IPS DF 6.9 (cell line): ENCODE measurements at regions not wholly inside any gene's neighbourhood (a gene's known extent, or its start where the extent isn't known, plus 50 kb on each side); places are given as distances from the start of the nearest gene placed in this dataset.

Experiments
- DNase-seq: peaks from one replicate; pipeline ENCODE4 v3.0.0-alpha.2; 2013; ENCODE audit warnings: low read depth, low spot score
- H3K27ac ChIP-seq: one replicate; pipeline ENCODE4 v1.5.1; 2013; ENCODE audit warnings: low read length, control low read depth
- H3K27me3 ChIP-seq: 2 replicates; pipeline ENCODE4 v1.6.1; 2013; ENCODE audit warnings: mild to moderate bottlenecking, low read length; ENCODE audit not compliant: control insufficient read depth, insufficient read depth
- H3K36me3 ChIP-seq: 2 replicates; pipeline ENCODE4 v1.6.1; 2013; ENCODE audit warnings: low read length; ENCODE audit not compliant: control insufficient read depth, insufficient read depth
- H3K4me1 ChIP-seq: 2 replicates; pipeline ENCODE4 v1.6.1; 2013; ENCODE audit warnings: low read length; ENCODE audit not compliant: control insufficient read depth, insufficient read depth
- H3K4me3 ChIP-seq: 2 replicates; pipeline ENCODE4 v1.5.1; 2013; ENCODE audit warnings: mild to moderate bottlenecking, low read length
- H3K9me3 ChIP-seq: 2 replicates; pipeline ENCODE4 v1.6.1; 2013; ENCODE audit warnings: low read length, inconsistent platforms; ENCODE audit not compliant: control insufficient read depth, insufficient read depth
- WGBS: extraction: QIAGEN DNeasy Blood & Tissue Kit; methylation state at CpG from one replicate; pipeline ENCODE4 v1.1.7; 2013; ENCODE audit warnings: mixed read lengths, missing lambda C conversion rate; ENCODE audit not compliant: insufficient read length, insufficient coverage; 5-methylcytosine and 5-hydroxymethylcytosine counted together

- H3K9me3 ChIP-seq: no peaks in the 10 kb centered on the region
- peaks cover 10% of the 10 kb centered on the region; the same call in 1 of the 2 replicates for H3K27me3 ChIP-seq
- no CpG with 5 or more reads among the region's 3 CpGs for WGBS
- peaks cover 4% of the 10 kb centered on the region for H3K4me1 ChIP-seq
- H3K27ac ChIP-seq: no peak overlapping the region
- no peak for DNase-seq
- H3K4me3 ChIP-seq: no peak overlapping the region
- no peaks in the 10 kb centered on the region for H3K36me3 ChIP-seq
Measured at GRCh38 chr12:88957358-88957757, 377.1 kb upstream of the KITLG start.

GRCh38 chr12:88955531-88955930, 375.3 kb upstream of the KITLG start:
- Histone ChIP-seq H3K9me3 (no peaks in the 10 kb centered on the region), H3K27ac (no peak overlapping the region), H3K27me3 (peaks cover 10% of the 10 kb centered on the region; the same call in 1 of the 2 replicates), H3K4me3 (no peak overlapping the region), H3K4me1 (peaks cover 4% of the 10 kb centered on the region), H3K36me3 (no peaks in the 10 kb centered on the region)
- no peak for DNase-seq
- no CpG with 5 or more reads among the region's 5 CpGs for WGBS

GRCh38 chr12:88953029-88953586, 372.8 kb upstream of the KITLG start:
- Histone ChIP-seq H3K4me1 (peaks cover 2% of the 10 kb centered on the region; the same call in 1 of the 2 replicates), H3K36me3 (no peaks in the 10 kb centered on the region), H3K27ac (no peak overlapping the region), H3K27me3 (peaks cover 10% of the 10 kb centered on the region; the same call in 1 of the 2 replicates), H3K9me3 (no peaks in the 10 kb centered on the region), H3K4me3 (no peak overlapping the region)
- no CpG with 5 or more reads among the region's 9 CpGs for WGBS
- no peak for DNase-seq

GRCh38 chr12:88952562-88952942, 372.3 kb upstream of the KITLG start:
- Histone ChIP-seq H3K36me3 (no peaks in the 10 kb centered on the region), H3K27ac (no peak overlapping the region), H3K27me3 (peaks cover 10% of the 10 kb centered on the region; the same call in 1 of the 2 replicates), H3K4me3 (no peak overlapping the region), H3K9me3 (no peaks in the 10 kb centered on the region), H3K4me1 (0 out of 2 replicates have a peak, but pooled peaks cover 2% of the 10 kb centered on the region)
- DNase-seq: no peak
- WGBS: no CpG with 5 or more reads among the region's 1 CpG

DNA sequence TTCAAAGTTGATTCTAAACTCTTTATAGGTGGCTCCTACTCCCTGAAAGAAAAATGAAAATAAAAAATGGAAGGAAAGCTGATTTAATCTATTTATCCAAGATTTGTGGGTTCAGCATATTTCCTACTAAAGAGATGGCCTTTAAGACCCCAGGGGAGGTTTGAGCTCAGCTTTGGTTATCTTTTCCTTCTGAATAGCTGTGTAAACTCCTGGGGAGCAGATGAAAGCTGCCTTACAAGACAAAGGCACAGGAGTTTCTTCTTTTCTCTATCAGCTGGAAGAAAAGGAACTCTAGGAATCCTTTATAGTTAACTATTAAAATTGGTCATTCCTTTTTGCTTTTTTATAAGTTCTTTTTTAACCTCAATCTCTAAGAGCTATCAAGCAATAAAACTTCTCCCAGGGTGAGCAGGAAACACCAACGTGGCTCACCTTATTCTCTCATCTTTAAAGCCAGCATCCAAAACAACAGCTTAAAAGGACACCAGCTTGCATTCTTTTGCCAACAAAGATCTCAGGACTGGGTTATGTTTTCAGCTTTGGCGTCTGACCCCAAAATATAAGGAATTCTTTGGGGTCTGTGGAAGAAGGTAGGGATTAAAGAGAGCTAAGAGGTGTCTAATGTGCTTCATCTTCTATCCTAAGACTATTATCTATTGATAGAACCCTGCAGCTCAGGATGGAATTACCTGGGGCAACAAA, 371.7 kb upstream of the KITLG start:
- no CpG with 5 or more reads among the region's 2 CpGs for WGBS
- Histone ChIP-seq H3K36me3 (no peaks in the 10 kb centered on the region), H3K27ac (no peak overlapping the region), H3K4me1 (no peaks in the 10 kb centered on the region), H3K4me3 (no peak overlapping the region), H3K27me3 (peaks cover 10% of the 10 kb centered on the region; the same call in 1 of the 2 replicates), H3K9me3 (no peaks in the 10 kb centered on the region)
- no peak for DNase-seq

GRCh38 chr12:88951177-88951576, 370.9 kb upstream of the KITLG start:
- no peak overlapping the region for H3K4me3 ChIP-seq
- no CpG with 5 or more reads among the region's 2 CpGs for WGBS
- no peak overlapping the region for H3K27ac ChIP-seq
- H3K9me3 ChIP-seq: no peaks in the 10 kb centered on the region
- no peak for DNase-seq
- peaks cover 10% of the 10 kb centered on the region; the same call in 1 of the 2 replicates for H3K27me3 ChIP-seq
- H3K36me3 ChIP-seq: no peaks in the 10 kb centered on the region
- no peaks in the 10 kb centered on the region for H3K4me1 ChIP-seq

DNA sequence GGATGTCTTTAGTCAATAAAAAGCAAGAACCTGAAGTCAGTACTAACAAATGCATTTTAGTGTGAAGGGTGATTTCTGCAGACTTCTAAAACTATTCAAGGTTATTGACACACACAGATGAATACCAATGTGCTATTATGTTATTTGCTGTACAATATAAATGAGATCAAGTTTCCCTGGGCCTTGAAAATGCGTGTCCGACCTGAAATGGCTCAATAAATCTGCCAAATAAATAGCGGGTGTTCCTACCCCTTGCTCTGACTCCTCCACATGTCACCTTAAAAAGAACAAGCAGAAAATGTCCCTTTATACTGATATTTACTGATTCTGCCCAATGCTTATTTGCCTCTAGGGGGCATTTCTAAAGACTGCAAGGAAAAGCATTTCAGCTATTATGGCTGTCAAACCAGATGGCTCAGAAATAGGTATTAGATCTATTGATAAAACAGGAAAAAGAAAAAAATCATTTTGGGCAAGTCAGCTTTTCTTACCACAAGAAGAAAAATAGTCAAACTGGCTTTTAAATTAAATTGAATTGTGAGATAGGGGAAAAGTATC, 367.3 kb upstream of the KITLG start:
- Histone ChIP-seq H3K27me3 (no peaks in the 10 kb centered on the region; the same call in 1 of the 2 replicates), H3K9me3 (no peaks in the 10 kb centered on the region), H3K27ac (no peak overlapping the region), H3K4me1 (no peaks in the 10 kb centered on the region), H3K4me3 (no peak overlapping the region), H3K36me3 (no peaks in the 10 kb centered on the region)
- no peak for DNase-seq
- WGBS: no CpG with 5 or more reads among the region's 3 CpGs

GRCh38 chr12:88946372-88946997, 366.2 kb upstream of the KITLG start:
- H3K4me3 ChIP-seq: no peak overlapping the region
- no peak for DNase-seq
- H3K27me3 ChIP-seq: no peaks in the 10 kb centered on the region; the same call in 1 of the 2 replicates
- WGBS: no CpG with 5 or more reads among the region's 5 CpGs
- H3K4me1 ChIP-seq: no peaks in the 10 kb centered on the region
- no peaks in the 10 kb centered on the region for H3K36me3 ChIP-seq
- no peak overlapping the region for H3K27ac ChIP-seq
- no peaks in the 10 kb centered on the region for H3K9me3 ChIP-seq

DNA sequence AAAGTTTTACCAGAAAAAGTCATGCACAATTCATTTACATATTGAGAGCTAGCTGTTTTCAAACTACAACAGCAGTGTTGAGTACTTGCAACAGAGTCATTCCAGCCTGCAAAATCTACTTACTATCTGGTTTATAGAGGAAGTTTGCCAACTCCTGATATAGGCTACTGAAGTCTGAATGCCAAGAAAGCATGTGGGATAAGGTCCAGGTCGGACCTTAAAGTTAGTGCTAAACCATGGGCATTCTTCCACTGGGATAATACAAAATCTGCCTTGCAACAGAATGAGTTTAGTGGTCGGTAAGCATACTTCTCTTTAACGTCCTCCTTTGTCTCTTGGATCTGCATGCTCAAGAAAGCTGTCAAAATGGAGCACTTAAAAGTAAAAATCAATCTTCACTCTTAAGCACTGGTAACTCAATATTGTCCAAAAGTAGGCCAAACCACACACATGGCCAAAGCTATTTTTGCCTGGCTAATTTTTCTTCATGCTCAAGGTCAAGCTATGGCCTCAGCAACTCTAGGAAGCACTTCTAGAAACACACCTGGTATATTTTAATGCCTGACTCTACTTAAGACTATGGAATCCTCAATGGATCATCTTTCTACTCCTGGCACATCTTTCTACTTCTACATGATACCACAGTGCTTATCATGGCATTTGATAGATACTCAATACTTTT, 364.9 kb upstream of the KITLG start:
- Histone ChIP-seq H3K36me3 (no peaks in the 10 kb centered on the region), H3K4me3 (no peak overlapping the region), H3K9me3 (no peaks in the 10 kb centered on the region), H3K27me3 (no peaks in the 10 kb centered on the region), H3K27ac (no peak overlapping the region), H3K4me1 (no peaks in the 10 kb centered on the region)
- WGBS: no CpG with 5 or more reads among the region's 3 CpGs
- no peak for DNase-seq

- Histone ChIP-seq H3K27me3 (no peaks in the 10 kb centered on the region), H3K9me3 (no peaks in the 10 kb centered on the region), H3K4me3 (no peak overlapping the region), H3K36me3 (no peaks in the 10 kb centered on the region), H3K4me1 (no peaks in the 10 kb centered on the region), H3K27ac (no peak overlapping the region)
- no peak for DNase-seq
- no CpG with 5 or more reads among the region's 3 CpGs for WGBS
Measured at GRCh38 chr12:88944397-88944796, 364.1 kb upstream of the KITLG start.
